ENCODE measurements at regions not wholly inside any gene's neighbourhood (a gene's known extent, or its start where the extent isn't known, plus 50 kb on each side); places are given as distances from the start of the nearest gene placed in this dataset.

DNA sequence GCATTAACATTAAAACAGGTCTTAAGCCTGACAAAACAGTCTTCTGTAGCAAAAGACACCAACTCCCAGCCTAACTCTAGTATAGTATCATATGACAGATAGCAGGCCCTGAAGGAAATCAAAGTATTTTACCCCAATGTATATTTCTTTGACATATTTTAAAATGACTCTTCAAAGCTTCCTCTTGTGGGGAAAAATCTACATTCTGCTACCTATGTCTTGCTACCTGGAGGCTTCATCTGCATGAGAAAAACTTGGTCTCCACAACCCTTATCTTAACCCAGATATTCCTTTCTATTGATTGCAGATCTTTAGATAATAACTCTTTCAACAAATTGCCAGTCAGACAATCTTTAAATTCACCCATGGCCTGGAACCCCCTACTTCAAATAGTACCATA, 1620.4 kb downstream of the PCDH7 start:
- H3K4me1 ChIP-seq, result no peaks in the 10 kb centered on the region
- H3K9me3 ChIP-seq, result peaks cover 0 to under 1% (median 0%) of the 10 kb centered on the region in 11 donors
- no peak overlapping the region for H3K4me3 ChIP-seq
- H3K27me3 ChIP-seq, result no peaks in the 10 kb centered on the region
- no peak for TF ChIP-seq CTCF (IDR thresholded peaks at IDR 0.05)
- ATAC-seq (no peak), DNase-seq (no peak)
- no peak overlapping the region for H3K27ac ChIP-seq
- no peaks in the 10 kb centered on the region for H3K36me3 ChIP-seq
- intact Hi-C loops (cut with DNase I), result loop anchor here in 1 of 10 donors (2.0 kb wide), 1 partner anchor 16 kb away; no protein-coding TSS in a partner anchor

- H3K27me3 ChIP-seq, result no peaks in the 10 kb centered on the region
- ATAC-seq (no peak), DNase-seq (no peak)
- H3K27ac ChIP-seq, result no peak overlapping the region
- intact Hi-C loops (cut with DNase I), result loop anchor here in 1 of 10 donors (2.0 kb wide), 1 partner anchor 15 kb away; no protein-coding TSS in a partner anchor
- no peak for TF ChIP-seq CTCF (IDR thresholded peaks at IDR 0.05)
- no peak overlapping the region for H3K4me3 ChIP-seq
- H3K36me3 ChIP-seq, result no peaks in the 10 kb centered on the region
- H3K9me3 ChIP-seq, result peaks cover 0 to 8% (median 0%) of the 10 kb centered on the region in 11 donors
- 69 to 81% methylated on average over 1 of the region's 1 CpG for WGBS, 2 donors
- H3K4me1 ChIP-seq, result no peaks in the 10 kb centered on the region
Measured at GRCh38 chr4:32341342-32341741, 1621.2 kb downstream of the PCDH7 start.

GRCh38 chr4:32342054-32342453, 1621.9 kb downstream of the PCDH7 start:
- ATAC-seq (no peak), DNase-seq (no peak)
- Histone ChIP-seq H3K4me3 (no peak overlapping the region), H3K9me3 (peaks cover 0 to 9% (median 0%) of the 10 kb centered on the region in 11 donors), H3K36me3 (no peaks in the 10 kb centered on the region), H3K27ac (no peak overlapping the region), H3K4me1 (no peaks in the 10 kb centered on the region), H3K27me3 (no peaks in the 10 kb centered on the region)
- intact Hi-C loops (cut with DNase I), result no loop called here
- TF ChIP-seq CTCF (IDR thresholded peaks at IDR 0.05), result no peak

GRCh38 chr4:32349026-32349425, 1628.9 kb downstream of the PCDH7 start:
- Histone ChIP-seq H3K27me3 (no peaks in the 10 kb centered on the region), H3K36me3 (no peaks in the 10 kb centered on the region), H3K9me3 (peaks cover 0 to 9% (median 0%) of the 10 kb centered on the region in 11 donors), H3K4me1 (no peaks in the 10 kb centered on the region), H3K4me3 (no peak overlapping the region), H3K27ac (no peak overlapping the region)
- DNase-seq (no peak), ATAC-seq (no peak)
- intact Hi-C loops (cut with DNase I), result no loop called here
- TF ChIP-seq CTCF (IDR thresholded peaks at IDR 0.05), result no peak
- WGBS, 2 donors, result 73 to 81% methylated on average over 4 of the region's 4 CpGs
